SH-SY5Y (cell line): ENCODE measurements at regions not wholly inside any gene's neighbourhood (a gene's known extent, or its start where the extent isn't known, plus 50 kb on each side); places are given as distances from the start of the nearest gene placed in this dataset.

Experiments used
- GATA2 ChIP-seq: IDR thresholded peaks from 2 replicates; pipeline ENCODE4 v1.6.1; 2011; ENCODE audit warnings: mild to moderate bottlenecking, low read depth, low read length
- GATA3 ChIP-seq: IDR thresholded peaks from 2 replicates; pipeline ENCODE4 v1.6.1; 2011; ENCODE audit warnings: low read depth, mild to moderate bottlenecking, low read length, moderate library complexity

DNA sequence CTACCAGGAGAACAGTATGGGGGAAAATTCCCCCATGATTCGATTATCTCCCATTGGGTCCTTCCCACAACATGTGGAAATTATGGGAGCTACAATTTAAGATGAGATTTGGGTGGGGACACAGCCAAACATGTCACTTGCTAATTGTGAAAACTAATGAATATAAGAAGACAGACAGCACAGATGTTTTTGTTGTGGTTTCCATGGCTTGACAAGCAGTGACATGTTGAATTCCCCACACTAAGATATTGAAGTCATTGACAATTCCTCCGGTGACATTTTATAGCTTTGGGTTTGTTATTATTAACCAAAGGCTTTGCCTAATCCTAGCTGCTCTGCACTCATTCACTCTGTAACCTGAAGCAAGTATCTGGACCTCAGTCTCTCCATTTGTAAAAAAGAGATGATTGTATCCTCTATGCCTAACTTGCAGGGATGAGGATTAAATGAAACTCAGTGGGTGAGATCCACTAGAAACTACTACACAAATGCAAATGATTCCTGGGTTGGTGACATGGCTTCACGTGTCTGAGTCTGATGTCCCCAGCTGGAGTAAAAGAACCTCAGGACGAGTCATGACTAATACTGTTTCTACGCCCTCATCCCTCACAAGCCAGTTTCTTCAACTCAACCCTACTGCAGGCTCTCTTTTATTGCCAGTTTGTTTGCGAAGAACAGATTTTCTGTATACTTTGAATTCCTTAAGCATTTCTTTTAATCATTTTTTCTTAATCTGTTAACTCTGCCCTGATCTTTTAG, 71.6 kb downstream of the ASCL1 start:
- TF ChIP-seq GATA2 (no peak), GATA3 (no peak)
